ENCODE measurements at regions not wholly inside any gene's neighbourhood (a gene's known extent, or its start where the extent isn't known, plus 50 kb on each side); places are given as distances from the start of the nearest gene placed in this dataset.

DNA sequence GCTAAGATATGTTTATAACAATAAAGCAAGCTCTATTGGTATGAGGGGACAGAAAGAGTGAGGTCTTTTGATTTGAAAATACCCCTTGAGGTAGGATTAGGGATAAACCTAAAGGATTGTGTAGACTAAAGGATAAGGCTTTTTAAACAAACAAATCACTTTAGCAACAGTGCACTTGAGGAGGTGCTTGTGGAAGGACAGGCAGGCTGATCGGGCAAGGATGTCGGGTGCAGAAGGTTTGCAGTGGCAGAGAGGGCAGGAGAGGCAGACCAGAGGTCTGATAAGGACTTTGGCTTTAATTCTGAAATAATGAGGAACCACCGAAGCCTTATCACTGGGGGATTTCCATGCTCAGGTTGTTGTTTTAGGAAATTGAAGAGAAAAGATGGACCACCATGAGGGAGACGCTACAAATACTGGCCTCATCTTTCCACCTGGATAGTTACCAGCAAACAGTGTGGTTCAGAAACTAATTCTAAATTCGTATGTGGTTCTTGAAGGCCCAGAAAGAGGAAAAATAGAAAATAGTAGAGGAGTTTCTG lies 119.5 kb upstream of the KLF6 start:
- no peak for DNase-seq

GRCh38 chr10:3902809-3903410 lies 117.9 kb upstream of the KLF6 start:
- DNase-seq, result no peak

DNA sequence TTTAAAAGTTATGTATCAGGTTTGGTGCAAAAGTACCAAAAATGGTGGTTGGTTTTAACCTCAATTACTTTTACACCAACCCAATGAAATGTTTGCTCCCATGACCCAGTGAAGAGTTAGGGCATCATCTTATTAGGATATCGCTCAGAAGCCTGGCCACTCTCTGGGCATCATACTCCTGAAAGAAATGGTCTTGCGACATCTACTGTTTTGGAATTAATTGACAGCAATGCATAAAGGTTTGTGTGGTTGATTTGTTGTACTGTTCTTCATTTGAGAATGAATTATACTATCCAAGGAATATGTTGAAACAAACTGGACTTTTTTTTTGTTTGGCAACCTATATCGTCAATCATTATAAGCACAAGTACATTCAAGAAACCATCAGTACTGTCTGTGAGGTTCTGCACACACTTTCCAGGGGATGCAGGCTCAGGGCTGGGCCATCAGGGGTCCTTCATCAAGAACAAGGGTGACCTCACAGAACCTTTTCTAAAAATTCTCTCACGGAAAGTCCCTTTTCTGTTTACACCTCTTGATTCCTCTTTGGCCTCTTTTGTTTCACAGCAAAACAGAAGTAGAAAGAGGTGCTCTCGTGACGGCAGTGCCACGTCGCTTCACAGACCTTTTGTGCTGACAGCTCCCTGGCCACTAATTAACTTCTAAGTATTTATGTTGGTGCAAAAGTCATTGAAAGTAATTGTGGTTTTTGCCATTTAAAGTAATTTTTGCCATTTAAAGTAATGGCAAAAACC lies 117.2 kb upstream of the KLF6 start:
- no peak for DNase-seq

DNA sequence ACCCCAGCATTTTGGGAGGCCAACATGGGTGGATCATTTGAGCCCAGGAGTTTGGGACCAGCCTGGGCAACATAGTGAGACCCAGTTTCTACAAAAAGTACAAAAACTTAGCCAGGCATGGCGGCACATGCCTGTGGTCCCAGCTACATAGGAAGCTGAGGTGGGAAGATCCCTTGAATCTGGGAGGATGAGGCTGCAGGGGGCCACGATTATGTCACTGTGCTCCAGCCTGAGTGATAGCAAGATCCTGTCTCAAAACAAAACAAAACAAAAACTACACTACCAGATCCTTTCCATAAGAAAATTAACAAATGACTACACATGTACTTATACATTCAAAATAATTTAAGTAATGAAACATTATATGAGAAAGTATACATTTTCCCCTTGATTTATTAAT lies 116.4 kb upstream of the KLF6 start:
- no peak for DNase-seq

DNA sequence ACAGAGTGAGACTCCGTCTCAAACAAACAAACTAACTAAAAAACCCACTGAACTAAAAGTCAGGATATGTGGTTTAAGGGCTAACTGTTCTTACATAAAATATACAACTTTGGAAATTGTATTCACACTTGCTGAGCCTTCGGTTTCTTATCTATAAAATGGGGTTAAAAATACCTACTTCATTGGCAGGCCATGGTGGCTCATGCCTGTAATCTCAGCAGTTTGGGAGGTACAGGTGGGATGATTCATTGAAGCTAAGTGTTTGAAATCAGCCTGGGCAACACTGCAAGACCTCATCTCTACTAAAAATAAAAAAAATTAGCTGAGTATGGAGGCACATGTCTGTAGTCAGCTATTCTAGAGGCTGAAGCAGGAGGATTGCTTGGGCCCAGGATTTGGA lies 115.4 kb upstream of the KLF6 start:
- DNase-seq, result no peak

DNA sequence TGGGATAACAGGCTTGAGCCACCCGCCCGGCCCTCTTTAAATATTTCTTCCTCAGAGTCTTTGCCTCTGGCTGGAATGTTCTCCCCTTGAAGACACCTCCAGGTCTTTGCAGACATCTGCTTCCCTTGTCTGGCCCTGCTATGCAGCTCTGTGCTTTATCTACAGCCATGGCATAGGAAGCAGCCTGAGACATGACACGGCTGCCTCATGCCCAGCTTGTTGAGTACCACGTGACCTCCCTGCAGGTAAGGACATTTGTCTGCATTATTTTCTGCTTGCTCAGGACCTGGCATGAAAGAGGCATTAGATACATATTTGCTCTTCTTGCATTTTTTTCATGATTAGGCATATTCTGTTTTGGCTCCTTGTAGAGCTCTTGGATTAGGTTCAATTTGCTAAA lies 113.8 kb upstream of the KLF6 start:
- DNase-seq, result no peak

DNA sequence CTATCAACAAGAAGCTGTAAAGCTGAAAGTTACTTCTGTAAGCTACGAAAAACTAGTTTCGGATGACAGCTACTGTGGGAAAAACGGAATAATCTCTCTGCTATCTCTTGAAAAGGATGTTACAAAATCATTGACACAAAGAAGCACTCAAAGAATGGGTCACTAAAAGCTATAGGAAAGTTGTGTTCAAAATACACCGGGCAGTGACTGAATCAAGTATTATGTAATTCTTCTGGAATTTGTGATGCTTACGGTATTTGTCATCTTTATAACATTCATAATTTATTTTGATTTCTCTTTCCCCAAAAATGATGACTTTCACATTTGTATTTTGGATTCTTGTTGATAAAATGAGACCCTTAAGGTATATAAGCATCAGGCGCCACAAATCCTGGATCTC lies 112.1 kb upstream of the KLF6 start:
- DNase-seq, result no peak

DNA sequence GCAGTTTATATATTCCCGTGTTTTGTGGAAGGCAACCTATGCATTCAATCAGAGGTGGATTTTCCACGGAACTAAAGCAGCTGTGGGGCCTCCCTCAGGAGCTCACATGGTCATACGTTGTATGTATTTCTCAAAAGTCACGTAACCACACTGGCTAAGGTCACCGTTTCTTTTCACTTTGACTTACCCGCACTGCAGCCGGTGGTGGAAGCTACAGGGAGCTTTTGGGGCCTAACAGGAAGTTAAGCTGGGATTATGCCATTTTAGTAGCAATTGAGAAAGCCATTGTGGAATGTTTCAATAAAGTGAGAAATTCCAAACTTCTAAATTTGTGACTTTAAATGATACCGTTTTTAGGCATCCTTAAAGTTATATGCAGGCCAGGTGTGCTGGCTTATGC lies 111.2 kb upstream of the KLF6 start:
- no peak for DNase-seq

GRCh38 chr10:3895045-3895631 lies 110.1 kb upstream of the KLF6 start:
- no peak for DNase-seq

GRCh38 chr10:3893901-3894563 lies 109.0 kb upstream of the KLF6 start:
- DNase-seq, result no peak

DNA sequence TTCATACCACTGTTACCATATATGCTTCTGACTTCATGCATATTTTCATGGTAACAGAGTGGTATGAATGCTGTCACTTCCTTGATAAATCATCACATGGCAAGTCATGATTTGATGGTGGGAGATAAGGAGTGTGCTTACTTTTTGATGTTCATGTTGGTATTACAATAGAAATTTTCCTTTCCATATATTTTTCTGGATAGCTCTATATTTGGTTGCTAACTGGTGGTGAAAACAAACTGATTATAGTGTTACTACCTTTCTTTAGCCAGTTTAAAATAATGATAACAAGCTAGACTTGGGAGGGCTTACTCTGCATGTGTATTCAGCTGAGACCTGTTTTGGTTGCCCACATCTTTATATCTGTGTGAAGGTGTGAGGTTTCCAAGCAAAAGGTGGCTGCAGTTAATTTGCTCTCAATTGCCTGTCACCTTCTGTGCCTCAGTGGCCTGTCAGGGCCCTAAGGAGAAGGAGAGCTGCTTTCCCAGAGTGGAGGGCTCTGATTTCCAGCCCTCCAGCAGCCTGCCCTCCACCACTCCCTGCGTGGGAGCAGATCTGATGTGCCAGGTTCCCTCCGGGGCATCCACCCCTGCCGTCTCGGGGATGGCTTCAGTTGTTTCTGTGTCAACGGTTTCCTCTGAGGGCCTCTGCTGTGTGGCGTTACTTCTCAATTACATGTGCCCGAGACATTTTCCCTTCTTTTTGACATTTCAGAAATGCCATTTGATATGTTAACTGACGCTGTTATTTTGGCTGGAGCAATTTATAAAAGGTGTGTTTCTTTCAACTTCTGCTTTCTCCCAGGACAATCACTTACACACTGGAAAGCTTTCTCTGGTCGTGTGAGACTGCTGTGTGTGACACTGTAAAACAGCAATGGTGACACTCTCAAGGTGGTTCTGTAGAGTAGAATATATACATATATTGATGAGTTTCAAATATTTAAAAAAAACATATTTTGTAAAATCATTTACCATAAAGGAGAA lies 107.7 kb upstream of the KLF6 start:
- no peak for DNase-seq

- no peak for DNase-seq
These were observed 106.4 kb upstream of the KLF6 start for GRCh38 chr10:3891396-3891795.

- DNase-seq, result no peak
These were observed 105.8 kb upstream of the KLF6 start for GRCh38 chr10:3890602-3891352.

GRCh38 chr10:3889961-3890522 lies 105.0 kb upstream of the KLF6 start:
- DNase-seq, result no peak

DNA sequence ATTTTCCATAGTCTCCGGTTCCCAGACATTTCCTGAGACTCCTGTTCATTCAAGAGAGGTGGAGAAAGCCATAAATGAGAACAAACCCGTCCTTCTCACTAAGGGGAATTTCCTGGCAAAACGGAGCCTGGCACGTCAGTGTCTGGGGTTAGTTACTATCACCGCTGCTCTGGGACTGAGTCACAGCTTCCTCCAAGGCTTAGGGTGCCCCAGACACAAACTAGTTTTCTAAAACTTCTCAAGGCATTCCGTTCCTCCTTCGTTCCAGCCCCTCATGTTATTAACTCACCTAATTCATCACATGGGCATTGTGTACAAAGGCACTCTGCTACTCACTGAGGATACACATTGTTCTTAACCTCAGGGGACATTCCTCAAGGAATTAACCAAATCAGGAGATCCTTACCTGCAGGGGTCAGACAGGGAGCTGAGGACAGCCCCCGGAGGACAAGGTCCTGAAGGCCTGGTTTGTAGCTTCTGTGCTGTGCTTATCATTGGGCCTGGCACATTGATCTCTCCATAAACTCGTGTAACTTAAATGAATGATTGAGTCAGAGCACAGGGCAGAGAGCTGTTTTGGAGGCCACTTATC lies 103.0 kb upstream of the KLF6 start:
- no peak for DNase-seq

GRCh38 chr10:3887404-3887803 lies 102.4 kb upstream of the KLF6 start:
- no peak for DNase-seq

DNA sequence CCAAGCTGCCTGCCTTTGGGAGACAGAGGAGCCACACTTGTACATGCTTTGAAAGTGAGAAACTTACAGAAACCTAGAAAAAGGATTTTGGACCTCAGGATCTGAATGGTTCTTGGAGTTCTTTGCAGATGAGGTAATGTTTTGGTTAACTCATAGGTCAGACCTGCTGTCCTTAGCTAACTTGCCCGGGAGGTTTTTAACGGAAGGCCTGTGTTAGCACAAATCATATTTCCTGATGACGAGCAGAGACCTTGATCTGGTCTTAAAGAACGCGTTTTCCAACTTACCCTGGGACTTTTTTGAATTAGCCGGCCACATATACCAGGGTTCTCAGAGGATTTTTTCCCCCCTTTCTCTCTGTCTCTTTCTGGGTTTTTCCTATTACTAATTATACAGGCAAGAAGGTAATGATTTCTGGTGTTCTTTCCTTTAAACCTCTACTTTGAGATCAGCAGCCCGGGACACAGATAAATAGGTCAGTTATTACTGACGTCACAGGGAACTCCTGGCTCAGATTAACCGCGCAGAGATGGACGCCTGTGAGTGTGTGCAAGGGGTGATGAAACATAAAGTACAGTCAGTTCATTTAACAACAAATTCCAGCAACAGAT lies 101.7 kb upstream of the KLF6 start:
- no peak for DNase-seq

GRCh38 chr10:3886191-3886590 lies 101.2 kb upstream of the KLF6 start:
- no peak for DNase-seq

- DNase-seq, result no peak
These were observed 97.8 kb upstream of the KLF6 start for GRCh38 chr10:3882855-3883254.

DNA sequence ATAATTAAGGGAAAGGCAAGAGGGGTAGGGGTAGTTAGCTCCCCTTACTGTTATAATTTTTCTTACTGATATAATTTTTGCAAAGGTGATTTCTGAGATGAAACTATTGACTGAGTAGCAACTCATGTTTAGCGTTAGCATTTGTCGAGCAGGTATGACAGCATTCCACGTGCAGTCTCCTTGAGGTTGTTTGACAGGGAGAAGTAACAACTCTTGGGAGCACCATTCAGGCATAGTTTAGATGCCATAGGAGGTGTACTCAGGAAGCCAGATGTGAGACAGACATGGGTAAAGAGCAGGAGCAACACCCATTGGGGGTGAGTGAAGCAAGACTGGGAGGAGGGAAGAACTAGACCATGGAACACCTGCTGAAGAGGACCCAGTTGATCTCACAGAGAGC lies 96.6 kb upstream of the KLF6 start:
- no peak for DNase-seq

DNA sequence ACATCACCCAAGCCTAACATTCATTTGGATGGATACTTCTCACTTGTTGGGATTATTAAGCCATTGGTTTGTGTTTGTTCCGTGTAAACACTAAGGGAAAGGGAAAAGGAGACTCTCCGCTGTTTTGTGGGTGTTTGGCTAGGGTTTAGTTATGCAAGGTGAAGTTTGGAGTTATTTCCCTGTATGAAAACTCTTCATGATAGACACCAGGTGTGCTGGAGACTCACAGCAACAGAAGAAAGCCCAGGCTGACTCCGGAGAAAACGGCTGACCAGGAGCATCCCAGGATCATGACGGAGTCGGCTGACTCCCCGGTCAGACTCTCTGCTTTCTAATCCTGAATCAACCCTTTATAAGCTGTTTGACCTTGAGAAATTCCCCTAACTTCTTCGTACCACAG lies 94.1 kb upstream of the KLF6 start:
- DNase-seq, result no peak

Data from AML-193 (cell line).